ENCODE measurements at regions not wholly inside any gene's neighbourhood (a gene's known extent, or its start where the extent isn't known, plus 50 kb on each side); places are given as distances from the start of the nearest gene placed in this dataset.

- no peak for TF ChIP-seq ZBTB10 (tag by site-specific recombination; IDR thresholded peaks at IDR 0.05)
- TF ChIP-seq GFI1B (tag by site-specific recombination; IDR thresholded peaks at IDR 0.05): no peak
- no peak for TF ChIP-seq PRDM10 (tag by site-specific recombination; IDR thresholded peaks at IDR 0.05)
- no peak for TF ChIP-seq ZNF157 (tag by site-specific recombination; IDR thresholded peaks at IDR 0.05)
Observed at GRCh38 chr7:49618028-49618427, 155.4 kb upstream of the VWC2 start (continued).

DNA sequence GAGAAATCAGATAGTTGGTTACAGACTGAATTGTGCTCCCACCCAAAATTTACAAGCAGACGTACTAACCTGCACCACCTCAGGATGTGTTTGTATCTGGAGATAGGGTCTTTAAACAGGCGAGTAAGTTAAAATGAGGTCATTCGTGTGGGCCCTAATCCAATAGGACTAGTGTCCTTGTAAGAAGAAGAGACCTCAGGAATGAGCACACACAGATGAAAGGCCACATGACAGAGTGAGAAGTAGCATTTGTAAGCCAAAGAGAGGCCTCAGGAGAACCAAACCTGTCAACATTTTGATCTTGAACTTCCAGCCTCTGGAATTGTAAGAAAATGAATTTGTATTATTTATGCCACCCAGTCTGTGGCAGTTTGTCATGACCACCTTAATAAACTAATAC is 149.5 kb upstream of the VWC2 start:
- TF ChIP-seq ZNF777 (tag by site-specific recombination; IDR thresholded peaks at IDR 0.05; ENCODE audit: borderline replicate concordance) (no peak), FEZF1 (tag by site-specific recombination; IDR thresholded peaks at IDR 0.05) (no peak), MZF1 (tag by site-specific recombination; IDR thresholded peaks at IDR 0.05; ENCODE audit: borderline replicate concordance) (no peak), TRIM28 (IDR thresholded peaks at IDR 0.05; ENCODE audit: borderline replicate concordance, low read length) (no peak), ZSCAN16 (tag by site-specific recombination; IDR thresholded peaks at IDR 0.05) (no peak), HOXD13 (CRISPR knock-in tag; IDR thresholded peaks at IDR 0.05; ENCODE audit: borderline replicate concordance) (no peak), ZNF473 (tag by site-specific recombination; IDR thresholded peaks at IDR 0.05) (no peak), ZFP37 (tag by site-specific recombination; IDR thresholded peaks at IDR 0.05) (no peak)
- TF ChIP-seq, protein P1, sequence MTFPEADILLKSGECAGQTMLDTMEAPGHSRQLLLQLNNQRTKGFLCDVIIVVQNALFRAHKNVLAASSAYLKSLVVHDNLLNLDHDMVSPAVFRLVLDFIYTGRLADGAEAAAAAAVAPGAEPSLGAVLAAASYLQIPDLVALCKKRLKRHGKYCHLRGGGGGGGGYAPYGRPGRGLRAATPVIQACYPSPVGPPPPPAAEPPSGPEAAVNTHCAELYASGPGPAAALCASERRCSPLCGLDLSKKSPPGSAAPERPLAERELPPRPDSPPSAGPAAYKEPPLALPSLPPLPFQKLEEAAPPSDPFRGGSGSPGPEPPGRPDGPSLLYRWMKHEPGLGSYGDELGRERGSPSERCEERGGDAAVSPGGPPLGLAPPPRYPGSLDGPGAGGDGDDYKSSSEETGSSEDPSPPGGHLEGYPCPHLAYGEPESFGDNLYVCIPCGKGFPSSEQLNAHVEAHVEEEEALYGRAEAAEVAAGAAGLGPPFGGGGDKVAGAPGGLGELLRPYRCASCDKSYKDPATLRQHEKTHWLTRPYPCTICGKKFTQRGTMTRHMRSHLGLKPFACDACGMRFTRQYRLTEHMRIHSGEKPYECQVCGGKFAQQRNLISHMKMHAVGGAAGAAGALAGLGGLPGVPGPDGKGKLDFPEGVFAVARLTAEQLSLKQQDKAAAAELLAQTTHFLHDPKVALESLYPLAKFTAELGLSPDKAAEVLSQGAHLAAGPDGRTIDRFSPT (tag by site-specific recombination; IDR thresholded peaks at IDR 0.05): no peak
- TF ChIP-seq, protein P2, sequence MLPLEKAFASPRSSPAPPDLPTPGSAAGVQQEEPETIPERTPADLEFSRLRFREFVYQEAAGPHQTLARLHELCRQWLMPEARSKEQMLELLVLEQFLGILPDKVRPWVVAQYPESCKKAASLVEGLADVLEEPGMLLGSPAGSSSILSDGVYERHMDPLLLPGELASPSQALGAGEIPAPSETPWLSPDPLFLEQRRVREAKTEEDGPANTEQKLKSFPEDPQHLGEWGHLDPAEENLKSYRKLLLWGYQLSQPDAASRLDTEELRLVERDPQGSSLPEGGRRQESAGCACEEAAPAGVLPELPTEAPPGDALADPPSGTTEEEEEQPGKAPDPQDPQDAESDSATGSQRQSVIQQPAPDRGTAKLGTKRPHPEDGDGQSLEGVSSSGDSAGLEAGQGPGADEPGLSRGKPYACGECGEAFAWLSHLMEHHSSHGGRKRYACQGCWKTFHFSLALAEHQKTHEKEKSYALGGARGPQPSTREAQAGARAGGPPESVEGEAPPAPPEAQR (tag by site-specific recombination; IDR thresholded peaks at IDR 0.05): no peak
- TF ChIP-seq, protein P3, sequence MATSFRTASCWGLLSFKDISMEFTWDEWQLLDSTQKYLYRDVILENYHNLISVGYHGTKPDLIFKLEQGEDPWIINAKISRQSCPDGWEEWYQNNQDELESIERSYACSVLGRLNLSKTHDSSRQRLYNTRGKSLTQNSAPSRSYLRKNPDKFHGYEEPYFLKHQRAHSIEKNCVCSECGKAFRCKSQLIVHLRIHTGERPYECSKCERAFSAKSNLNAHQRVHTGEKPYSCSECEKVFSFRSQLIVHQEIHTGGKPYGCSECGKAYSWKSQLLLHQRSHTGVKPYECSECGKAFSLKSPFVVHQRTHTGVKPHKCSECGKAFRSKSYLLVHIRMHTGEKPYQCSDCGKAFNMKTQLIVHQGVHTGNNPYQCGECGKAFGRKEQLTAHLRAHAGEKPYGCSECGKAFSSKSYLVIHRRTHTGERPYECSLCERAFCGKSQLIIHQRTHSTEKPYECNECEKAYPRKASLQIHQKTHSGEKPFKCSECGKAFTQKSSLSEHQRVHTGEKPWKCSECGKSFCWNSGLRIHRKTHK (tag by site-specific recombination; IDR thresholded peaks at IDR 0.05): no peak
- H3K4me3 ChIP-seq (ENCODE audit: low read depth, low read length): no peak overlapping the region
- no peak overlapping the region for H3K27ac ChIP-seq (ENCODE audit: extremely low read depth, low read depth, low read length)
- H3K4me1 ChIP-seq (ENCODE audit: control insufficient read depth, insufficient read depth, low read length): no peaks in the 10 kb centered on the region
- no peaks in the 10 kb centered on the region for H3K9me3 ChIP-seq (ENCODE audit: control insufficient read depth, insufficient read depth, low read depth, low read length)
- no peaks in the 10 kb centered on the region for H3K36me3 ChIP-seq (ENCODE audit: control insufficient read depth in 2 of 2, insufficient read depth in 1 of 2, low read length in 2 of 2)
- CTCF ChIA-PET: no interaction called here
- POLR2A ChIA-PET: no interaction called here

Measured in HEK293 (cell line).